GM21529 (cell line): ENCODE measurements at regions not wholly inside any gene's neighbourhood (a gene's known extent, or its start where the extent isn't known, plus 50 kb on each side); places are given as distances from the start of the nearest gene placed in this dataset.

Experiments used
- ATAC-seq: cut with Tn5 transposase; IDR thresholded peaks from one replicate; pipeline ENCODE4 v1.9.1; 2021; ENCODE audit not compliant: unreplicated experiment

DNA sequence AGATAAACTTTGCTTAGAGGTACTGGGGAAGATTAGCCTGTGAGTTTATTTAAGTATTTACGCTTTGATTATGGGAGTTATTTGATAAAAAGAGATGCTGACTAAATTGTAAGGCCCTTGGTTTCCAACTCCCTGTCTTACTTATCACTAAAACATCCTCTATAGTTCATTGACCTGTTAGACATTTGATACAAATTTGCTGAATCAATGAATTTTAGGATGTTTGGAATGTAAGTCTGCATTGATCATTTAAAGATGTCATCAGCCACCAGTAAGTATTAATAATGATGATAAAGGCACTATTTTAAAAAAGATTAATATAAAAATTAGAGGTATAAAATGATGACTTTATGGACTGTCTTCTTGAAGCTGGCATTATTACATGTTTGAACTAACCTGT lies 340.6 kb downstream of the SPRY1 start:
- no peak for ATAC-seq

- no peak for ATAC-seq
These were observed 343.2 kb downstream of the SPRY1 start for GRCh38 chr4:123739806-123740205.

DNA sequence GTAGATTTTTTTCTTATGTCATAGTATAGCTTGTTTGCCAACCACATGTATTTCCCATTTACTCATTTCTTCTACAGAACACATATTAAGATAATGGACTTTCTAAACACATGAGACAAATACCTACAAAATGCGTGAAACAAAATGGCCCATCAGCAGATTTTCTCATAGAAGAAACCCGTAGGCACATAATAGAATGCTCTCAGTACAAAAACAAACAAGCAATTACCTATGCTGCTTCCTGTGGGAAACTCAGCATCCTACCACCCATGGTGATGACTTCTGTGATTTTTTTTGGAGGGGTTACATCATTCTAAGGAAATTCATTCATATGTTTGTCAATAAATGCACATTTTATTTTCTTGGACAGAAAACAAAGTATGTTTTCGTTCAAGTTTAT lies 343.6 kb downstream of the SPRY1 start:
- ATAC-seq, result no peak

DNA sequence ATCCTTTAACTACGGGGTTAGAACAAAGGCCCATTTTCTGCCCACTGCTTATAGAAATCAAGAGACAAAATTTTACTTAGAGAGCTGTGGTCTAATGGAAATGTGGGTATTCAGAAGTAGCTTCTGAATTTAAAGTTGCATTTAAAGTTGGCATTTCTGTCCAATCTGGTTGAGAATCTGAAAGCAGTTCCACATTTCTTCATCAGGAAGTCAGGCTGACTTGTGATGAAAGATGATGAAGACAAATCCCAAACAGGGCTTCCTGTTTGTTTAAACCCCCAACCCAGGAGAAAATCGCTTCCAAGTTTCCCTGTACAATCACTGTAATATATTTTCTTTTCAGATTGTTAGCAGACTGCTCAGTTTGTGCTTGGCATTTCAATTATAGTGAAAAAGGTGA lies 345.3 kb downstream of the SPRY1 start:
- no peak for ATAC-seq

GRCh38 chr4:123743848-123744247 lies 347.3 kb downstream of the SPRY1 start:
- ATAC-seq, result no peak

GRCh38 chr4:123744664-123745290 lies 348.2 kb downstream of the SPRY1 start:
- no peak for ATAC-seq

GRCh38 chr4:123747016-123747415 lies 350.4 kb downstream of the SPRY1 start:
- no peak for ATAC-seq

DNA sequence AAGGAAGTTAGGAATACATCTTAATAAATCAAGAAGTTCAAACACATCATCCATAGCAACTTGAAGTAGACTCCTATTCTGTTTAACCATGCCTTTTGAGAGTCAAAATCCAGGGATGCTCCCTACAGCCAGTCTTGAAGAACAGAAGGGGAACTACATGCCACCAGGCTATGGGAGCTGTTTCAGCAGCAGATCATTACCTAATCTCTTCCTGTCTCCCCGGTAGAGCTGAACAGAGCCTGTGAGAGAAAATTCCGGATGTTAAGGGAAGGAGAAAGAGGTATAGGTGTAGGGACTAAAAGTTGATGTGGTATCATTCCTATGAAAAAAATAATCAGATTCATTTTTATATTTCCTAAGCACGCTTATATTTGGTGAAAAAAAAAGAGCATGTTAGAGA lies 352.2 kb downstream of the SPRY1 start:
- ATAC-seq, result no peak

DNA sequence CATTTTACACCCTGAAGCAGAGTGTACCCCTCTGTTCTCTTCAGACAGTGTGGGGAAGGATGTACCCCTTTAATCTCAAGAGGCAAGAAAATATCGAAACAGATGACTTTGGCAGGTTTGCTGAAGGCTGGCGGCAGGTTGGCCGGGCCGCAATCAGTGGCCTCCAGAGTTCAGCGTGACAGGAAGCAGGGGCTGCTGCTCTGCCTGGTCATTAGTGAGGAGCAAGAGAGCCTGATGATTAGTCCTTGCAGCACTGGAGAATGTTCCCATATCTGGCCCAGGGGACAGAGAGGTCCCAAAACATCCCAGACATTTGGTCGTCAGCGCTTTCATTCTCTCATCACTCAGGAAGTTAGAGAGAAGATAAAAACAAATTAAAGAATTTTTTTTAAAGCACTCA lies 352.8 kb downstream of the SPRY1 start:
- no peak for ATAC-seq

- ATAC-seq, result no peak
These were observed 353.4 kb downstream of the SPRY1 start for GRCh38 chr4:123750044-123750443.

DNA sequence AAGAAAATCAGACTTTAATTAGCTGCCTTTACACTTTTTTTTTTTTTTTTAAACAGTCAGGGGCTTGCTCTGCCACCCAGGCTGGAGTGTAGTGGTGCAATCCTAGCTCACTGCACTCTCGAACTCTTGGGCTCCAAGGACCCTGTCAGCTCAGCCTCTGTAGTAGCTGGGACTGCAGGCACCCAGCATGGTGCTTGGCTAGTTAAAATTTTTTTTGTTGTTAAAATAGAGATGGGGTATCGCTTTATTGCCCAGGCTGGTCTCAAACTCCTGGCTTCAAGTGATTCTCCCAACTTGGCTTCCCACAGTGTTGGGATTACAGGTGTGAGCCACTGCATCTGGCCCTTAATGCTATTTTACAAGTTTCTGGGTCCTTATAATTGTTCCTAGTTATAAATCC lies 359.1 kb downstream of the SPRY1 start:
- no peak for ATAC-seq

DNA sequence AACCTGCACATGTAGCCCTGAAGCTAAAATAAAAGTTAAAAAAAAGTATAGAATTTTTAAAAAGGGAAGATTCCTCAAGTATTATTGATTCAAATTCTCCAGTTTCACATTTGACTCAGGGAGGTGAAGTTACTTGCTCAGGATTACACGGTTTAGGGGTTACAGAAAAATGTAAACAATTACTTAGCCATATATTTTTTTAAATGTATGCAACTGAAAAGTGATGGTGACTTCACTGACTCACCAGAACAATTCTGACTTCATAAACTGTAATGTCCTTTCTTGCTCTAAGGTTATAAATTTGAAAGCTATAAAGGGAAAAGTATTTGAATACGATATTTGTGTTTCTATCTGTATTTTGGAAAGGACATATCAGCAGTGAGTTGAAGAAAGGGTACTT lies 371.2 kb downstream of the SPRY1 start:
- ATAC-seq, result no peak

DNA sequence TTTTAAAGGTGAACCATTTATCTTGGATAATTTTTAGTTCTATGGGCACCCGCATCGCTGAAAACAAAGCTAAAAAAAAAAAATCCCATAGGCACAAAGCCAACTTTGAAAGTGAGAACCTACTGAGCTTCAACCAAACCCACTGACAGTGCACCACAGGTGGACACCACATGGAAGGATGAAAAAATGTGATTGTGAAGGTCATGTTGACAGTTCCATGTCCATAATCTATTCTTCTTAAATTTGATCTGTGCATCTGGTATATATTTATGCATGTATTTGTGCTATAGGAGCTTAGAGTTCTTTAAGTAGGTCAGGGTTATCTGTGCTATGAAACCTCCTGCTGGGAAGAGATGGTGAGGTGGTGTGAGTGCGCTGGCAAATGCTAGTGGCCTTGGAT lies 374.3 kb downstream of the SPRY1 start:
- ATAC-seq, result no peak

DNA sequence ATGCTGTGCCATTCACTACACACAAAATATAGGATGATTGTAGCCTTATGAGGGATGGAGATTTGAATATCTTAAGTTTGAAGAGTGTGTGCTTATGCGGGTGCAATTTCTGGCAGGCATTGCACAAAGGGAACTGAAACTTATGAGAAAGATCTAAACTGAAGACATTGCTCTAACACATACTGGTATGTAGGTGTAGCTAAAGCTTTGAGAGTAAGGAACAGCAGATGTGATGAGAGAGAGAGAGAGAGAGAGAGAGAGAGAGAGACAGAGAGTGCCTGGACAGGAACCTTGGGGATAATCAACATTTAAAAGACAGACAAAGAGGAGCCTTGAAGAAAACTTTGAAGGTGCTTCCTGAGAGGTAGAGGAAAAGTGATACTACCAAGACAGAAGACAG lies 379.7 kb downstream of the SPRY1 start:
- ATAC-seq, result peak; percentile 98

DNA sequence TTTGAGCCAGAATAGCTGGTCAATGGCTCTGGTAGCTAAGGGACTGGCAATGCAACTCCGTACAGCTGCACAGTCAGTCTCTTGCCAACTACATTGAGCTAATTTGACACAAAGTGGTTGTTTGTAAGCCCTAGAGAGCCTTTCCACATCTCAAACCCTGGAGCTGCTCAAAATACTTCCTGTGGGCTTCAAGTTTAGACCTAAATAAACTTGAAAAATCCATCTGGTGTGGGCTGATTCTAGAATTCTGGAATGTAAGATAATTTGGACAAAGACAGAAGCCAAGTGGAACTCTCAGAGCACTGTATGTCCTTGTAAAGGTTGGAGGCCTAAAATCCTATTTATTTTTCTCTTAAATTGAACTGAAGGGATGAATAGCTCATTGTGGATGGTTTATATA lies 380.8 kb downstream of the SPRY1 start:
- ATAC-seq, result no peak

DNA sequence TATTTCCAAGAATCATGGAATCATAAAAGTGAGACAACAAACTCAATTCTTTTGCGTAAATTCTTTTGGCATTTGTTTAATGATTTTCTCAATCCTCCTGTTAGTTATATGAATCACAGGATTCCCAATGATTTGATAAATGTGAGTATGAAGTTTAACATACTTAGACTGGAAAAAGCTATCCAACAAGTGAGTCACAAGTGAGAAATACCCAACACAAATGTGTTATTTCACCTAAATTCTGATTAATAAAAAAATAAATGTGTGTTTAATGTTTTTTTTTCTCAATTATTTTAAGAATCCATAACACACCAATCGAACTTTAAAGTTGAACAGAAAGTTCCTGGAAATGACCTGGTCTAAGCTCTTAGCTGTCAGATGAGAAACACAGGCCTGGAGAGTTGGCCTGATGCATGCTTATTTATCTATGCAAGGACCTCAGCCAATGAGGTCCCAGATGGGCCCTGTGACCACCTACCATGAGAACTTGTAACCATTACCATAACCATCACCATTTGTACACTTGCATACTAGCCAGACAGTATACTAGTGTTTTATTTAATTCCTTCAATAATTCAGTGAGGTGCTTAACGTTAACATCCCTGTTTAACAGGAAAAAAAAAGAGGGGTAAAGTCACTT lies 386.7 kb downstream of the SPRY1 start:
- ATAC-seq, result no peak

GRCh38 chr4:123783921-123784320 lies 387.3 kb downstream of the SPRY1 start:
- ATAC-seq, result no peak

DNA sequence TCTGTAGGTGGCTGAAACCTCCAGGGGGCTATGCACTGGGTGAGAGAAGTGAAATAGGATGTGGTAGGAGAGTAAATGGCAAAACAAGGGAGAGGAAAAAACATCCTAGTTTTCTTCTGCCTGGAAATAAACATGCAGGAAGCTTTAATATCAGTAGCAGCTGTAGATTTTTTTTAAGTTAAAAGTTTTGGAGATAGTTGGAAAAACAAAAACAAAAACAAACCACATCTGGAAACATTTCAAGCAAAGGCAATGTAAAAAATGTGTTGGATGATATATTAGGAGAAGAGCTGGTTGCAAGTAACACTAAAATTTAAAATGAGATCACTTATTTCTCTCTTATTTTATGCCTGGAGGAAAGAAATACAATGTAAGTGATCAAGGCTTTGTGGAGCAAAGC lies 388.0 kb downstream of the SPRY1 start:
- no peak for ATAC-seq

GRCh38 chr4:123785538-123785937 lies 388.9 kb downstream of the SPRY1 start:
- no peak for ATAC-seq

DNA sequence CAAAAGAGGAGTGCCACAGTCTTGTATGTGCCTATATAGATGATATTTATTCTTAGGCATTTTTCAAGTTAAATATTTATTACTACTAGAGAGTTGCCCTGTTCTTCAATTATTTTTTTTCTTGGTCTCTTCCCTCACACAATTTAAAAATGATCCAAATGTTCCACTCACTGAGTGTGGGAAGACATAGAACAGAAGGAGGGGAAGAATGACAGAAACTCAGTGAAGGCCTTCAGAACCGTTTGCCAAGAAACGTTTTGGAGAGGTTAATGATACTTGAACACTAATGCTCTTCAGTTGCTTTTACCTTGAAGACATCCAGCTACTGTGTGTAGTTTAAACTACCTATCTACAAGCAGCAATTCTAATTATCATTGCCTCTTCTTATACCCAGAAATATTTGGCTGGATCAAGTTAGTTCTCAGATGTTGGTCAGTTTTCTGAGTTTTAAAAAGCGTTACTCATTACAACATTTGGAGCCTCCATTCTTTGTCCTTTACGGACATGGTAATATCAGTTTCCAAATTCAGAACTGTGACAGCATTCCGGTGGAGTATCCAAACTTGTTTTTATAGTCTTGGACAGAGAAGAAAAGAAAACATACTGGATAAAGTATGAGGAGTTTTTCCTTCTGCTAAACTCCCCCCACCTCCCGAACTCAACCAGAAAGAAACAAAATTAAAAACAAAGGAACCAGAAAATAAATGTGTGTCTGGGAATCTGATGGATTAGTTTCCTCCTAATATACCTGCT lies 389.7 kb downstream of the SPRY1 start:
- no peak for ATAC-seq

GRCh38 chr4:123786920-123787319 lies 390.3 kb downstream of the SPRY1 start:
- no peak for ATAC-seq

DNA sequence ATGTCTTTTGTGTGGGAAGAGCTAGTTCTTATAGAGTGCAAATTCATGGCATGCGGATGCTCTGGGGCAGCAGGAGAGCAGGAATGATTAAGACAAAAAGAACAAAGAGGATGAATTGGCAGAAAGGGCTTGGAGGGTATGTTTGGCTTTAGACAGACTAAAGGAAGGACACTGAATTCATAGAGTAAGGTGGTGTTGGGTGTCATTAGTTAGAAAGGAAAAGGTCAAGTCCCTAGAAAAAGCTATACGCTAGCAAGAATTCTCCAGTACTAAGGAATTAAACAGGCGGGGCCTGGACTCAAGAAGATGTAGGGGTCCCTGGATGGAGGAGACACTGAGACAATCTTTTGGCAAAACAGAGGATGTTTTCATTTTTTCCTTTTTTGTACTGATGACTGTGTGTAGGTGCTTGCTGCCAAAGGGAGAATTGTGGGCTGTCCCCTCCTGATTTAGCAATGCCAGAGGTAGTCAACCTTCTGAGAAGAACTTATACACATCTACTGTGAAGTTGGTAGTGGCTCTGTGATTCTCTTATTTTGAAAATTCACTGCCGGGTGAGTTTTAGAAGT lies 391.0 kb downstream of the SPRY1 start:
- no peak for ATAC-seq
